IPS-18c (cell line): ENCODE measurements at regions not wholly inside any gene's neighbourhood (a gene's known extent, or its start where the extent isn't known, plus 50 kb on each side); places are given as distances from the start of the nearest gene placed in this dataset.
"Not testable (repeated sequence)": the region's sequence is repeated elsewhere in the genome, so short reads cannot be mapped to it uniquely, and the experiment has no call there.

Source experiments
- H3K4me3 ChIP-seq: 2 replicates; pipeline ENCODE4 v1.7.0; 2013; ENCODE audit warnings: low read depth, mild to moderate bottlenecking, low read length, moderate library complexity; ENCODE audit not compliant: insufficient read depth
- H3K9me3 ChIP-seq: one replicate; pipeline ENCODE4 v1.6.1; 2013; ENCODE audit warnings: mild to moderate bottlenecking, low read length, moderate library complexity; ENCODE audit not compliant: control insufficient read depth, insufficient read depth

DNA sequence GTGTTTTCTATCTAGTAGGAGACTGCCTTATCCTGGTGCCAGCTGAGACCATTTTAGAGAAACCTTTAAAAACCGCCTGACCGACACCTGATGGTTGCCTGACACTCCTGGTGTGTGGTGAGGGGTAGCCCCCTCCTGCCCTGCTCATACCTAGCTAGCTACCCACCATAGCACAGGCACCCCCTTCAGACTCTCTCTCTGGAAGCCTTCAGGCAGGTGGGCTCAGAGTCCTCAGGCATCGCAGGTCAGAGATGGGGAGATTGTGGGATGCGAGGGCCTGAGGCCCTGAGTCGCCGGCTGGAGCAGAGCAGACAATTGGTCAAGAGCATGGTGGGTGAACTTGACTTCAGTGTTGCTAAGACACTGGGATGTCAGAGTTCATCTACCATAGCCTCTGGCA is 424.6 kb downstream of the BRD1 start:
- Histone ChIP-seq H3K9me3 (no peaks in the 10 kb centered on the region), H3K4me3 (no peak overlapping the region)

DNA sequence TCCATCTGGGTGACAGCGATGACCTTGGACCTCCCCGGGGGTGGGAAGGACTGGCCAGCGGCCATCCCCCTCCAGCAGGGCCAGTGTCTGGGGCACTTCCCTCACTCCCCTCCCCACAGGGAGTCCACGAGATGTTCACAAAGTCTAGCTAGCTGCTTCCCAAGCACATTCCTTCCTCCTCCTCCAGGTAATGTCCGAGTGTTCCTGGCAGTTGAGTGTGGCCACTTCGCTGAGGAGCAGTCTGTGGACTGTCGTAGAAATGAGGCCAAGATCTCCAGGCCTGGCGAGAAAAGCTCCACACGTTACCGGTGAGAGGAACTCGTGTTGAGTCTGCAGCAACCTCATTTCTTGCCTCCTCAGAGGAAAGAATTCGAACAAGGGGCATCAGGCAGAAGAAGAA is 425.5 kb downstream of the BRD1 start:
- no peak overlapping the region for H3K4me3 ChIP-seq
- no peaks in the 10 kb centered on the region for H3K9me3 ChIP-seq

- H3K9me3 ChIP-seq, result no peaks in the 10 kb centered on the region
- H3K4me3 ChIP-seq, result no peak overlapping the region
These were observed 426.6 kb downstream of the BRD1 start for GRCh38 chr22:49400941-49401598.

DNA sequence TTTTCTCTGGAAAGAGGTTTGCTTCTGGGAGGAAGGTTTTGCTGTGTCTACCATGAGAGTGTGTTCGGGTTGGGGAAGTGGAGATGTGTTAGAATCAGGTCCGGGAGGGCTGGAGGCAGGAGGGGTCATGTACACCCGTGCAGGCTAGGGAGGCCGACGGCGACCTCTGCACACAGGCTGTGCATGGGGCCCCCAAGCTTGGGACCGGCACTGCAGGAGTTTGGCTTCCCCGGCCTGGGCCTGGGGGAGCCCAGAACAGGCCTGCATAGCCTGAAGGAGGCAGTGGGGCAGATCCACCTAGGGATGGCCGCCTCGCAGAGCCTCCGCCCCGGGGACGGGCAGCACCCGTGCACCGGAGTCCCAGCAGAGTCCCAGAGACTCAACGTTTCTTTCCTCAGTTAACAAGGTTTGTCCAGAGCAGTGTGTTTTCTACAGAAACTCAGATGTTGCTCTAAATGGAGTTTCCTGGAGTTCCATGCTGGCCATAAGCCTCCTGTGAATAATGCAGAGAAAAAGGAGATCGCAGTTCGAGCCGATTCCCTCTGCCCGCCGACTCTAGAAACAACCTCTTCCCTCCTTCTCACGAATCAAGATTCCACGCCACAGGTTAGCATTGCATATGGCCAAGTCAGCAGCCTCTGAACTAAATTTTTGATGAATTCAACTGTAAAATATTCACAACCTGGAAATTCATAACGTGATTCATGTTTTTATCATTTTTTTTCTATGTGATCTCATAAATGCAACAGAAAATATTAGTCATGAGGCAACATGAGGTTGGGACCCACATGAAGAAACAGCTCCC is 427.3 kb downstream of the BRD1 start:
- Histone ChIP-seq H3K9me3 (no peaks in the 10 kb centered on the region), H3K4me3 (no peak overlapping the region)

DNA sequence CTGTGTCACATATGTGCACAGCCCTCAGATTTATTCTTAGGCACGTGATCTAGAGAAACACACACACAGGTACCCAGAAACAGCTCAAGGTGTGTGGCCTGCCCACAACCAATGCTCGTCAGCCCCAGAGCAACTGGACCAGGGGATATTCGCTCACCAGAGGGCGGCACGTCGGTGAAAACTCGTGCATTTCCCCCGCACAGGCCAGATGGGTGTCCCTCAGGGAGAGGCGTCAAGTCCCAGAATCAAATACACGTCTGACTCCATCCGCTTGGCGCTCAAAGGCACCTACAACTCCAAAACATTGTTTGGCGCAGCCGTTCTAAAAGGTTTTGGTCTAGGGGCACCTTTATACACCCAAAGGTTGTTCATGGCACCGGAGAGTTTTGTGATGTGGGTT is 429.0 kb downstream of the BRD1 start:
- H3K9me3 ChIP-seq, result no peaks in the 10 kb centered on the region
- H3K4me3 ChIP-seq, result no peak overlapping the region

GRCh38 chr22:49398115-49398514 is 429.6 kb downstream of the BRD1 start:
- Histone ChIP-seq H3K4me3 (no peak overlapping the region), H3K9me3 (no peaks in the 10 kb centered on the region)

GRCh38 chr22:49396817-49397216 is 430.9 kb downstream of the BRD1 start:
- Histone ChIP-seq H3K9me3 (no peaks in the 10 kb centered on the region), H3K4me3 (no peak overlapping the region)

- H3K4me3 ChIP-seq, result no peak overlapping the region
- no peaks in the 10 kb centered on the region for H3K9me3 ChIP-seq
These were observed 432.1 kb downstream of the BRD1 start for GRCh38 chr22:49395617-49396016.

- not testable (repeated sequence) for H3K9me3 ChIP-seq, H3K4me3 ChIP-seq
These were observed 432.6 kb downstream of the BRD1 start for GRCh38 chr22:49395062-49395461.

DNA sequence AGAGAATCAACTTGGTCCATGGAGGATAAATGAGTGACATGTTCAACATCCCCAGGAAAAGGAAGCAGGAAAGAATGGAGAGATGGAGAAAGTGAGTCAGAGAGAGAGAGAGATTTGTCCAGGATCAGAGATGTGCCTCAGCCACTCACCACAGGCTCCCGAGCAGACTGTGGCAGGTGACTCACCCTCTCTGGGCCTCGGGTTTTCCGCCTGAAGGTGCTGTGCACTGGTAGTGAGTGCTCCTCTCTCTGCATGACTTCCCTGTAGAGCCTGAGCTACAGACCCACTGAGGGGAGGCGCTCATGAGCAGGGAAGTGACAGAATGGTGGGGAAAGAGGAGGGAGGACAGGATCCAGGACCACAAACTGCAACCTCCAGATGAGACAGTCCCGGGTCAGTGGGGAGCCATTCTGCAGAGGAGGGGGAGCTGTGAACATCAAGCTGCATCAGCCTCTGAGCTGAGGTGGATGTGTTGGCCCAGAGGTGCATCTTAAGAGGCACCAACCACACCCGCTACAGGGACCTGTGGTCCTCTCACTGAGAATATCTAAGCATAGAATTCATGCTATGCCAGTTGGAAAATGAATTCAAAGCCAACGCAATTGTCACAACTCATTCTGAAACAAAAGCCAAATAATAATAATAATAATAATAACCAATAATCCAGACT is 433.4 kb downstream of the BRD1 start:
- no peaks in the 10 kb centered on the region for H3K9me3 ChIP-seq

GRCh38 chr22:49393526-49393925 is 434.1 kb downstream of the BRD1 start:
- Histone ChIP-seq H3K9me3 (no peaks in the 10 kb centered on the region), H3K4me3 (no peak overlapping the region)

More for the DNA sequence above, 433.4 kb downstream of the BRD1 start:
- no peak overlapping the region for H3K4me3 ChIP-seq

- no peaks in the 10 kb centered on the region for H3K9me3 ChIP-seq
These were observed 434.7 kb downstream of the BRD1 start for GRCh38 chr22:49392841-49393510.

GRCh38 chr22:49392247-49392646 is 435.4 kb downstream of the BRD1 start:
- Histone ChIP-seq H3K9me3 (no peaks in the 10 kb centered on the region), H3K4me3 (no peak overlapping the region)

More at GRCh38 chr22:49392841-49393510, 434.7 kb downstream of the BRD1 start:
- H3K4me3 ChIP-seq, result no peak overlapping the region

DNA sequence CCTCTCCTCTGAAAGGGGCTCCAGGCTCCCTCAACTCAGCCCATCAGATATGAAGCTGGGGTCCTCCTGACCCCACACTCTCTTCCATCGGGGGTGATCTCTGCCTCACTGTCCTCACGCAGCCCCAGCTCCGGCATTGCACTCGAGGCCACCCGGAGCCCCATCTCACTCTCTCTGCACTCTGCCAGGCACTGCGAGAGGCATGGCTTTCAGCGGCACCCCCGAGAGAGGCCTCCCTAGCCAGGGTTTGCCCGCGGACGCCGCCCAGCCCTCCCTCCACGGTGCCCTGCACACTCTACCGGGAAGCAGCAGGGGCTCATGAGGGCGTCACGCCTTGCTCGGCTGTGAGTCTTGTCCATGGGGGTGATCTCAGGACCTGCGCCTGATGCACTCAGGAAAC is 436.2 kb downstream of the BRD1 start:
- no peak overlapping the region for H3K4me3 ChIP-seq
- no peaks in the 10 kb centered on the region for H3K9me3 ChIP-seq

DNA sequence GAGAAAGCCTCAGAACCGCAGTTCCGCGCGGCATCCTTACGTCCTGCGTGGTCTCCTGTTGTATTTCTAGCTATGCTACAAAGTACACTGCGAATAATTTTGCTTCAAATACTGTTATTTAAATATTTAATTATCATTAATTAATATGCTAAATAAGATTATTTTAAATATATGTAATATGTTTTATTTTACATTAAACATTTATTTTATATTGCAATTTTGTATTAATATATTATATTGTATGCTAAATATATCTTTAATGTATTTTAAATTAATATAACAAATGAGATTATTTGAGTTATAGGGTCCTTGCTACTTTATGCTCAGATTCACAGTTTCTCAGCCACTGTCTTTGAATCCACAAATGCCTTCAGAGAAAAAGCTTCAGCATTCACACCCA is 436.7 kb downstream of the BRD1 start:
- Histone ChIP-seq H3K4me3 (no peak overlapping the region), H3K9me3 (no peaks in the 10 kb centered on the region)

GRCh38 chr22:49383909-49384308 is 443.8 kb downstream of the BRD1 start:
- not testable (repeated sequence) for H3K4me3 ChIP-seq

GRCh38 chr22:49382451-49382735 is 445.3 kb downstream of the BRD1 start:
- no peaks in the 10 kb centered on the region for H3K9me3 ChIP-seq
- no peak overlapping the region for H3K4me3 ChIP-seq

More at GRCh38 chr22:49383909-49384308, 443.8 kb downstream of the BRD1 start:
- not testable (repeated sequence) for H3K9me3 ChIP-seq
